ENCODE measurements at regions not wholly inside any gene's neighbourhood (a gene's known extent, or its start where the extent isn't known, plus 50 kb on each side); places are given as distances from the start of the nearest gene placed in this dataset.
"Not testable (repeated sequence)": the region's sequence is repeated elsewhere in the genome, so short reads cannot be mapped to it uniquely, and the experiment has no call there.

DNA sequence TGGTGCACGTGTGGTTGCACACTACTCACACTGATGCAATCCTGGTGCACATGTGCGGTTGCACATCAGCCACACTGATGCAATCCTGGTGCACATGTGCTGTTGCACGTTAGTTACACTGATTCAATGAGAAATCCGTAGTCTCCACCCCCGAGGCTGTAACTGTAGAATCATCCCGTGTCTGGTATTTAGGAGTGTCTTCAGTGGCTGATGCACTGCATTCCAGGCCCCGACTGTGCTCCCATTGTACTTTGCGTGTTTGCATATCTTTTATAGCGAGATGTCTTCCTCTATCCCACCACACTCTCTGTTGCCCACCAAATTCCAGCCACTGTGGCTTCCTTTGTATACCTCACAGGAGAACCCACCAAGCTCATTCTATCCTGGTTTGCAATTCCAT lies 87.8 kb upstream of the MTHFD1L start:
- TF ChIP-seq, protein P1, sequence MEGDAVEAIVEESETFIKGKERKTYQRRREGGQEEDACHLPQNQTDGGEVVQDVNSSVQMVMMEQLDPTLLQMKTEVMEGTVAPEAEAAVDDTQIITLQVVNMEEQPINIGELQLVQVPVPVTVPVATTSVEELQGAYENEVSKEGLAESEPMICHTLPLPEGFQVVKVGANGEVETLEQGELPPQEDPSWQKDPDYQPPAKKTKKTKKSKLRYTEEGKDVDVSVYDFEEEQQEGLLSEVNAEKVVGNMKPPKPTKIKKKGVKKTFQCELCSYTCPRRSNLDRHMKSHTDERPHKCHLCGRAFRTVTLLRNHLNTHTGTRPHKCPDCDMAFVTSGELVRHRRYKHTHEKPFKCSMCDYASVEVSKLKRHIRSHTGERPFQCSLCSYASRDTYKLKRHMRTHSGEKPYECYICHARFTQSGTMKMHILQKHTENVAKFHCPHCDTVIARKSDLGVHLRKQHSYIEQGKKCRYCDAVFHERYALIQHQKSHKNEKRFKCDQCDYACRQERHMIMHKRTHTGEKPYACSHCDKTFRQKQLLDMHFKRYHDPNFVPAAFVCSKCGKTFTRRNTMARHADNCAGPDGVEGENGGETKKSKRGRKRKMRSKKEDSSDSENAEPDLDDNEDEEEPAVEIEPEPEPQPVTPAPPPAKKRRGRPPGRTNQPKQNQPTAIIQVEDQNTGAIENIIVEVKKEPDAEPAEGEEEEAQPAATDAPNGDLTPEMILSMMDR (IDR thresholded peaks at IDR 0.05; ENCODE audit: insufficient read depth, low read length, poor library complexity, severe bottlenecking): no peak
- Histone ChIP-seq H3K36me3 (ENCODE audit: control insufficient read depth, insufficient read depth, low read length) (no peaks in the 10 kb centered on the region), H3K4me3 (replicated peaks; ENCODE audit: low read depth, low read length) (no peak overlapping the region), H3K27me3 (replicated peaks; ENCODE audit: control insufficient read depth, insufficient read depth, low read length) (no peaks in the 10 kb centered on the region)
- no peak for DNase-seq (ENCODE audit: extremely low read depth, insufficient read length)

DNA sequence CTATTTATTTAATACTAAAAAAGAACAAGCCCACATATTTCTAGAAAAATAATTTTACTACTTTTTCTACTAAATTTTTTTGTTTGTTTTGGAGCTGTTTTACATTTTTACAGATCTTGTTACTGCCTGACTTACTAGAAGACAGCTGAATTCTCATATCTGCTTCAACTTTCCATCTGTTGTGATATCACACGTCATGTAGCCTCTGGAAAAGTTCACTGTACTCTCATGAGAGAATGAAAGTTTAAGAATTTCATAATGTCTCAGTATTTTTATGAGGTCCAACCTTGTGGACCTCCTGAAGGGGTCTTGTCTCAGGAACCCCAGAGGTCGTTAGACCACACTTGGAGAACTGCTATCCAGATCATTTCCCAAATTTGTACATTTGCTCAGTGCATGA lies 81.7 kb upstream of the MTHFD1L start:
- H3K27me3 ChIP-seq (replicated peaks; ENCODE audit: control insufficient read depth, insufficient read depth, low read length): no peaks in the 10 kb centered on the region
- no peak for DNase-seq (ENCODE audit: extremely low read depth, insufficient read length)
- no peaks in the 10 kb centered on the region for H3K36me3 ChIP-seq (ENCODE audit: control insufficient read depth, insufficient read depth, low read length)
- TF ChIP-seq, protein P1 (IDR thresholded peaks at IDR 0.05; ENCODE audit: insufficient read depth, low read length, poor library complexity, severe bottlenecking): no peak
- no peak overlapping the region for H3K4me3 ChIP-seq (replicated peaks; ENCODE audit: low read depth, low read length)

DNA sequence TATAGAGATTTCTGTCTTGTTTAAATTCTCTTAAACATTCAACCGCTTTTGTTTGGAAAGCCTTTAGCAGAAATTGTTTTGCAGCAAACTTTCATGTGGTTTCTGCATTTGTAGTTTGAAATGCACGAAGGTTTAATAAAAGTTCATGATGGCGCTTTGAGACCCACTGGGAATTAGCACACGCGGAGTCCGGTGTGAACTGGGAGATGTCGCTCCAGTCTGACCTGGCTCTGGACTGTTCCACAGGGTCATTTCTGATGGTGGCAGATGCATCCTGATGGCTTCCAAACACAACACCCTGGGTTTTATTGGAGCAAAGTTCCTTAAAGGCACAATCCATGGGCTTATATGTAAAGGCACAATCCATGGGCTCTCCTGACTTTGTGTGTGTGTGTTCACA lies 78.1 kb upstream of the MTHFD1L start:
- no peak overlapping the region for H3K4me3 ChIP-seq (replicated peaks; ENCODE audit: low read depth, low read length)
- DNase-seq (ENCODE audit: extremely low read depth, insufficient read length): no peak
- TF ChIP-seq, protein P1 (IDR thresholded peaks at IDR 0.05; ENCODE audit: insufficient read depth, low read length, poor library complexity, severe bottlenecking): no peak
- no peaks in the 10 kb centered on the region for H3K27me3 ChIP-seq (replicated peaks; ENCODE audit: control insufficient read depth, insufficient read depth, low read length)
- no peaks in the 10 kb centered on the region for H3K36me3 ChIP-seq (ENCODE audit: control insufficient read depth, insufficient read depth, low read length)

DNA sequence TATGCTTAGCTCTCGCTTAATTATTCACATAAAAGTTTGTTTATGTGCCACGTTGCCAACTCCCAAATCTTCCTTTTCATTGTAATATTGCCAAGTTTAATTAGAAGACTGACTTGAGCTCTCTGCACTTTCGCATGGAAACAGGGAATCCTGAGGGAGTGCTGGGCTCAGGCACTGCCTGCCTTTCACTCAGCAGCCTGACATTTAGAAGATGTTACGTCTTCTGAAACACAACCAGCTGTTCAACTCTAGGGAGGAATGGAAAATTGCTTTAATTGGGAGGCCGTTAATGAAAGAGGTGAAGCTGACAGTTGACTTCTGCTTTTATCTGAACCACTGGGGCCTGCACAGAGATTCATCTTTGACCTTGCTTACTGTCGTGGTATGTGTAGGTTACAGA lies 77.4 kb upstream of the MTHFD1L start:
- no peaks in the 10 kb centered on the region for H3K27me3 ChIP-seq (replicated peaks; ENCODE audit: control insufficient read depth, insufficient read depth, low read length)
- H3K36me3 ChIP-seq (ENCODE audit: control insufficient read depth, insufficient read depth, low read length): no peaks in the 10 kb centered on the region
- H3K4me3 ChIP-seq (replicated peaks; ENCODE audit: low read depth, low read length): no peak overlapping the region
- no peak for DNase-seq (ENCODE audit: extremely low read depth, insufficient read length)
- TF ChIP-seq, protein P1 (IDR thresholded peaks at IDR 0.05; ENCODE audit: insufficient read depth, low read length, poor library complexity, severe bottlenecking): no peak

DNA sequence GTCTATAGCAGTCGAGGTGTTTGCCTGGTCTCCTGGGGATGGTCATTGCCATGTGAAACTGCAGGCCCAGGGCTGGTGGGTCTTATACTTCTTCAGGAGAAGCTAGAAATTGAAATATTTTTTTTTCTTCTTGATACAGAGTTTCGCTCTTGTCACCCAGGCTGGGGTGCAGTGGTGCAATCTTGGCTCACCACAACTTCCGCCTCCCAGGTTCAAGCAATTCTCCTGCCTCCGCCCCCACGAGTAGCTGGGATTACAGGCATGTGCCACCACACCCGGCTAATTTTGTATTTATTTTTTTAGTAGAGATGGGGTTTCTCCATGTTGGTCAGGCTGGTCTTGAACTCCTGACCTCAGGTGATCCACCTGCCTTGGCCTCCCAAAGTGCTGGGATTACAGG lies 75.6 kb upstream of the MTHFD1L start:
- not testable (repeated sequence) for H3K4me3 ChIP-seq (replicated peaks; ENCODE audit: low read depth, low read length); DNase-seq (ENCODE audit: extremely low read depth, insufficient read length); H3K36me3 ChIP-seq (ENCODE audit: control insufficient read depth, insufficient read depth, low read length); H3K27me3 ChIP-seq (replicated peaks; ENCODE audit: control insufficient read depth, insufficient read depth, low read length)

DNA sequence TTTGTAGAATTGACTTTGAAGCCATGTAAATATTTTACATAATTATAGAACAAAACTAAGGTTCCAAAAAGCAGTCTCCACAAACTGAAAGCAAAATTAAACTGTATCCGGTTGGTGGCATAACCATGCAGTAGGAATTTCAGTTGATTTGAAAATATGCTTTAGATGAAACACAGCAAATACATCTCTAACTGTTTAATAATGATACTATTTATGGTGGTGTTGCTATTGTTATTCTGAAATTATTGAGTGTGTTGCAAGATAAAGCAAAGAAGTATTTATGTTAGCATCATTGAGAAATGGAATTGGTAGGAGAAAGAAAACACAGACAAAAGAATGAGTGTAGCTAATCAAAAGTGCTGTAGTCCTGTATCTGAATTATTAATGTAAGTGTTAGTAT lies 73.8 kb upstream of the MTHFD1L start:
- DNase-seq (ENCODE audit: extremely low read depth, insufficient read length): no peak
- Histone ChIP-seq H3K27me3 (replicated peaks; ENCODE audit: control insufficient read depth, insufficient read depth, low read length) (no peaks in the 10 kb centered on the region), H3K36me3 (ENCODE audit: control insufficient read depth, insufficient read depth, low read length) (no peaks in the 10 kb centered on the region), H3K4me3 (replicated peaks; ENCODE audit: low read depth, low read length) (no peak overlapping the region)
- TF ChIP-seq, protein P1 (IDR thresholded peaks at IDR 0.05; ENCODE audit: insufficient read depth, low read length, poor library complexity, severe bottlenecking): no peak
